ENCODE measurements at regions not wholly inside any gene's neighbourhood (a gene's known extent, or its start where the extent isn't known, plus 50 kb on each side); places are given as distances from the start of the nearest gene placed in this dataset.
"Not testable (repeated sequence)": the region's sequence is repeated elsewhere in the genome, so short reads cannot be mapped to it uniquely, and the experiment has no call there.

- DNase-seq (ENCODE audit: low read depth in 2 of 2): no peak
Observed at GRCh38 chr1:101370488-101370887, 133.7 kb downstream of the S1PR1 start.

- DNase-seq (ENCODE audit: low read depth in 2 of 2): no peak
Observed at GRCh38 chr1:101371259-101371658, 134.4 kb downstream of the S1PR1 start.

DNA sequence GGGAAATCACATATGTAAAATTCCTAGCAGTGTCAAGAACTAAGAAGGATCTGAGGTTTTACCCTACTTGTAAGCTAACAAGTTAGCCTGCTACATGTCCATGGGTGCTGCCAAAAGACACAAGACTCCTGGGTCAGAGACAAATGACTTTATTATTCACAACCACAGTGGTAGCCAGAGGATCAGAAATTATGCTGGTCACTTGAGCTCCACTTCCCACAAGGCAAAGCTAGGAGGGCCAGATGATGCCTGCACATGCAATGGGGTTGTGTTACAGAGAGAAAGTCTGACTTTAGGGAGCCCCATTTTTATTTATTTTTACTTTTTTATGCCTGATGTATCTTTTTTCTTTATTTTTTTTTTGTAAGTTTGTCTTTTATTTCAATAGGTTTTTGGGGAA lies 136.8 kb downstream of the S1PR1 start:
- no peak for DNase-seq (ENCODE audit: low read depth in 2 of 2)

DNA sequence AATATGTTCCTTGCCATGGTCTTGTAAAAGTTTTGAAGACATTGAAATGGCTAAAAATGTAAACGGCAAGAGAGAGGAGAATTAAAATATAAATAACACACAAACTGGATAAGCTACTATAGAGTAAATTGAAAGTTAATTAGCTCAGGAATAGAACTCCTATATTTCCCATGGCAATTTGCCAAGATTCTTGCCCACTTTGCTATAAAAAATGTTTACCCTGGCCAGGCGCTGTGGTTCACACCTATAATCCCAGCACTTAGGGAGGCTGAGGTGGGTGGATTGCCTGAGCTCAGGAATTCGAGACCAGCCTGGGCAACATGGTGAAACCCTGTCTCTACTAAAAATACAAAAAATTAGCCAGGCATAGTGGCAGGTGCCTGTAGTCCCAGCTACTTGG lies 138.6 kb downstream of the S1PR1 start:
- not testable (repeated sequence) for DNase-seq (ENCODE audit: low read depth in 2 of 2)

DNA sequence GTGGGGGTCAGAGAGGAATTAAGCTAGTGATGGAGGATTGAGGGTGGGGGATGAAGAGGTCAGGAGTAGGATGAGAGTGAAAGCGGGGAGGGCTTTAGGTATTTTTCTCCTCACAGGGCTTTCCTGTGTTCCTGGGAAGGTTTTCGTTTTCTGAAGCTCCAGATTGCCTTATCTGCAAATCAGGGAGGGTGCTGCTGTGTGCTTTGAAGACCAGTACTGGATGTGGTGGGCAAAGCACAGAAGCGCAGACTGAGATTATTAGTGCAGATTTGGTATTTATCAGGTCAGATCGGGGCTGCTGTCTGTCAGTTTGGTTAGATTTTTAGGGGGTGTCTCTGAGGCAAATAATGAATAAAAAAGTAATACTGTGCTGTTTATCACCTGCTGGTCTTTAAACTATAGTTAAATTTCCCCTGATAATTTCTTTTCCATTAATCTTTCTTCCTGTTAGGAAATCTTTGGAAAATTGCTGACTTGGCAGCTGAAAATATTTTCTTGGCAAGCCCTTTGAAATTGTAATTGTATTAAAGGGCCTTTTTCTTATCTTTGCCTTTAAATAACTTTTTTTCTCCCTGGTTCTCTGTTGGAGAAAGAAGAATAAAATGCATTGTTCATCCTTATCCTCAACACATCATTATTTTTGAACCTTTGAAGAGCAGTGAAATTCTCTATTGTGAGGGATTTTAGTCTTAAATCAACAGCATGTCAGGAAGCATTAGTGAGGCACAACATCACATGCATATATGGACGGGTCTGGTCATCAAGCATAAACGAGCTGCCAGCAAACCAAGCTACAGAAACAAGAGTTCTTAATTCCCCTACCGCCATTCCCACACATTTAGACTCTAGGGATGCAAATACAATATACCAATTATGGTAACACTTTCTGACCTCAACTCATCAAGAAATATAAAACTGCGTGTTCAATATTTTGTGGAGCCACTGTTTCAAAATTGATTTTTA lies 139.6 kb downstream of the S1PR1 start:
- DNase-seq (ENCODE audit: low read depth in 2 of 2): no peak

GRCh38 chr1:101377084-101377835 lies 140.4 kb downstream of the S1PR1 start:
- no peak for DNase-seq (ENCODE audit: low read depth in 2 of 2)

GRCh38 chr1:101379037-101379436 lies 142.2 kb downstream of the S1PR1 start:
- no peak for DNase-seq (ENCODE audit: low read depth in 2 of 2)

GRCh38 chr1:101379950-101380349 lies 143.1 kb downstream of the S1PR1 start:
- no peak for DNase-seq (ENCODE audit: low read depth in 2 of 2)

GRCh38 chr1:101382135-101382534 lies 145.3 kb downstream of the S1PR1 start:
- DNase-seq (ENCODE audit: low read depth in 2 of 2): no peak

- no peak for DNase-seq (ENCODE audit: low read depth in 2 of 2)
Observed at GRCh38 chr1:101388904-101389546, 152.2 kb downstream of the S1PR1 start.

GRCh38 chr1:101389547-101389929 lies 152.7 kb downstream of the S1PR1 start:
- DNase-seq (ENCODE audit: low read depth in 2 of 2): no peak

- no peak for DNase-seq (ENCODE audit: low read depth in 2 of 2)
Observed at GRCh38 chr1:101392552-101392951, 155.7 kb downstream of the S1PR1 start.

- no peak for DNase-seq (ENCODE audit: low read depth in 2 of 2)
Observed at GRCh38 chr1:101394041-101394440, 157.2 kb downstream of the S1PR1 start.

DNA sequence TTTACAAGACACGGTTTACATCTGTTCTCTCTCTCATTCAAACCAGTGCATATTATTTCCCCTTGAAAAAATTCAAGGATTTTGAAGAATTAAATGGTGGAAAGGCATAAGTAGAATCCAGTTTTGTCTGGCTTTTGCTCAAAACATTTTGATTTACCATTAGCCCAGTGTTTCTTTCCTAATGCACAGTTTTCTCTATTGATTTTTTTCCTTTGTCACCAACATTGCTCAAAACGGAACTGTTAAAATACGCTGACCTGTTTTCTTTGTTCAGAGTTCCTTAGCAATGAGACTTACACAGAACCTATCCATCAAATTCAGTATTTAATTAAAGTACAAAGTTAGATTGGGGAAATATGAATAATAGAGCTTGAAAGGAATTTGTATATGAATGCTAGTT lies 162.4 kb downstream of the S1PR1 start:
- DNase-seq (ENCODE audit: low read depth in 2 of 2): no peak

DNA sequence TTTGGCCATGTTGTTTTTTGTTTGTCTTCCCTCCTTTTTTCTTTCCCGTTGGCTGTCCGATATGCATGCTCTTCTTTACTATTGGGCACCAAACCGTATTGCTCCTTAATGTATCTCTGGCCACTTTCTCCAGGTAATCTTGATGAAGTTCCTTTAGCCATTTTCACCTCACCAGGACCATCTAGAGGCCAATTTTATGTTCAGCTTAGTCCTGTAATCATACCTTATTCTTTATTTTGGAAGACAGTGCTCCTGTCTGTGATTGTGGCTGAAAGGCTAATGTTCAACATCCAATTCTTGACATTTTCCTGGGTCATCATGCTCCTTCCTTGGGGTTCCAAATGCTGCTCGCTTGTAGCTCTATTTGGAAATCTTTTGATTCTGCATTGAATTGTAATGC lies 169.5 kb downstream of the S1PR1 start:
- no peak for DNase-seq (ENCODE audit: low read depth in 2 of 2)

DNA sequence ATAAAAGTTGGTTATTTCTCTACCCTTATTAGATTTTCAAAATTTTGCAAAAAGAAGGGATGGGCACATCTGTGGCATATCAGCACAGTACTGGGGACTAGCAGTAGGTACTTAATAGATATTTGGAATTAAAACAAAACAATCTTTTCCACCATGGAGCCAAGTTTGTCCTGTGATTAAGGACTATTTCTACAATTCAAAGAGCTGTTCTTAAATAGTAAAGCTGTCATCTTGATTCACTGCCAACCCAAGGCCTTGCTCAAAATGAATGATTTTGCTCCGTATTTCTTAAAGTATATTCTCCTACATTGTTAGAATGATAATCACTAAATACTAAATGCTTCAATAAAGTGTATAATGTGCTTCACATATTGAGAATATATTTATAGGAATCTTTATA lies 169.9 kb downstream of the S1PR1 start:
- DNase-seq (ENCODE audit: low read depth in 2 of 2): no peak

GRCh38 chr1:101407505-101408211 lies 170.8 kb downstream of the S1PR1 start:
- DNase-seq (ENCODE audit: low read depth in 2 of 2): no peak

GRCh38 chr1:101408212-101409042 lies 171.6 kb downstream of the S1PR1 start:
- DNase-seq (ENCODE audit: low read depth in 2 of 2): no peak

DNA sequence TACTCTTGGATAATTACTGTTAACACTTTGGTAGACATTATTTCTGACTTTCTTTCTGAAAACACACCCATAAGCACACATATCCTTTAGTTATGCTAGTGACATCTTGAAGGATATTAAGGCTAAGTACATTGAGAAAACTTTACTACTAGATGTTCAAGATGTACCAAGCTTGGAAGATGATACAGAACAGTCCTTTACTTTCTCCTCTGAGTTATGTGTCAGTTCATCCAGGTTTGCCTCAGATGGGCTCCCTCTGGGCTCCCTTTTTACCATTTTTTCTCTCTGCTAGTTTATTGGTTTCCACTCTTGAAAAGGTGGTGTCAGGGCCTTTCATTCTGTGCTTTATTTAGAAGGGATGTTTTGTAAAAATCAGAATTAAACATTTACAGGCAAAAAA lies 172.3 kb downstream of the S1PR1 start:
- no peak for DNase-seq (ENCODE audit: low read depth in 2 of 2)

DNA sequence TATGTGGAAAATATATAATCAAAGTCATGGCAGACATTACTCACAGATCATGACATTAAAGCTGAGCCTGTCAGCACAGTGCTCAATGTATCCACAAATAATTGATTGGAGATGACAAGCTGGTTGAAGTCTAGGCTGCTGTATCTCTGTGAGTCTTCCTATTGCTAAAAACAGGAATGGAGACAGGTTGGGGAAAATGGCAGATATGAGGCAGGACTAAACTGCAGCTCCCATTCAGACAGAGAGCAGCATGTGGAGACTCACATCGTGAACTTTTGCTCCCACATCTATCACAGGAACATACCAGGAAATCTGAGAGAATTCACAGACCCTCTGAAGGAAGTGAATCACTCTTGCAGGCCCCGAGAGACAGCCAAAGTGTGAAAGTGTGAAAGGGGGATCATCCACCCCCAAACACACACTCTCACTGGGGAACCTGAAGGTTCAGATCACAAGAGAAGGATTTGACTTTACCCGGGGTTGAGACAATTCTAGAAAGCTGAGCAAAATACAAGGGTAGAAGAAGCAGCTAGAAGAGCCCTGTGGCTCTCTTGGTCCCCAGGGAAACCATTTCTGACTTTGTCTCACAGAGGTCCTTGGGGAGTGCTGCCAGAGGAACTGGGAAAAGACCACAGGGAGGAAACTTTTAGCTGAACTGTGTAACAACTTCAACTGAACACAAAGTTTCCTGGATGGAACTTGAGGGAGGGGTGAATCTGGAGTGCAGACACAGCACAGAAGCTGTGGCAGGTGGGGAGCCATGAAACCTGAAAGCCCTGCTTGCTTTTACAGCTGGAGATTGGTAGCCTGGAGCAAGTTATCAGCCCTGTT lies 173.4 kb downstream of the S1PR1 start:
- no peak for DNase-seq (ENCODE audit: low read depth in 2 of 2)

Data from stimulated activated CD8-positive, alpha-beta memory T cell treated with anti-CD3 and anti-CD28 coated beads, Interleukin-7, amount 100 ng/mL, for 1 hour (primary cell).